ENCODE measurements at regions not wholly inside any gene's neighbourhood (a gene's known extent, or its start where the extent isn't known, plus 50 kb on each side); places are given as distances from the start of the nearest gene placed in this dataset.

DNA sequence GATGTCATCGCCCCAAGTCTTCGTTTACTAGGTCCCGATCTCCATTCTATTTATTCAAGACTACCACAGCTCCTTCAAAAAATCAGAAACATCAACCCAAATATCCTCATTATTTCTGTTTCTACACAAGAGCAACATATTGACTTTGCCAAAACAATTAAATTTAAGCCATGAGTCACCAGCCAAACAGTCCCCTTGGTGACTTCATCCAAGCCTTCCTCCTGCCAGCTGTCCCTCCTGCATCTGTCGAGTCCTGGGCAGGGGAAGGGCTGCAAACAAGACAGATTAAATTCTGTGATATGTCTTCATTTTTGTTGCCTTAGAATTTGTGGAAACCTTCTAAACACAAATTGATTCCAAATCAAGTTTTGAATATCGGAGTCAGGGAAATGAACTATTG, 110.3 kb downstream of the SP3 start:
- no peaks in the 10 kb centered on the region for H3K9me3 Mint-ChIP-seq

DNA sequence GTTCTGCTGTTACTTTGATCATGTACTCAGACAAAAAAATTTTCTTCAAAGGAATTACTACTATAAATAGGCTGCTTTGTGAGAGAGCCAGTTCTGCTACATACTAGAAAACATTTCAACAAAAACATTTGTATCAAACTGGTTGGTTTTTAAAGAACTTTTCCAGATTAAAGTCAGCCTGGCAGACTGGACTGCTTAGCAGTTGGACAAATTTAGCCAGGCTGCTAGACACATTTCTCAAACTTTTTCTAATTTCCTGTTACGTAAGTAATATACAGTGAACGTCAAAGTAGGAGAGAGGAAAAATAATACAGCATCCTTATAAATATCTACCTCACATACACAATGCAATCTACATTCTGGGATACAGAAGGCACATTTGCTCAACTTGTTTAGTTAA, 109.5 kb downstream of the SP3 start:
- Mint-ChIP-seq H3K27ac (no peak overlapping the region), H3K9me3 (no peaks in the 10 kb centered on the region)

More for the DNA sequence above, 110.3 kb downstream of the SP3 start:
- Mint-ChIP-seq H3K27me3 (peaks cover 1% of the 10 kb centered on the region), H3K27ac (no peak overlapping the region), H3K36me3 (no peaks in the 10 kb centered on the region), H3K4me3 (no peak overlapping the region), H3K4me1 (no peaks in the 10 kb centered on the region)

More for the DNA sequence above, 109.5 kb downstream of the SP3 start:
- H3K4me1 Mint-ChIP-seq, result no peaks in the 10 kb centered on the region
- no peak overlapping the region for H3K4me3 Mint-ChIP-seq
- peaks cover 1% of the 10 kb centered on the region for H3K27me3 Mint-ChIP-seq
- no peaks in the 10 kb centered on the region for H3K36me3 Mint-ChIP-seq

Data from activated naive CD4-positive, alpha-beta T cell treated with anti-CD3 and anti-CD28 coated beads, Interleukin-2, amount 50 U/mL, for 24 hours (primary cell).